Esophagus squamous epithelium (tissue), 4 donors: ENCODE measurements at regions not wholly inside any gene's neighbourhood (a gene's known extent, or its start where the extent isn't known, plus 50 kb on each side); places are given as distances from the start of the nearest gene placed in this dataset.

Experiments
- CTCF ChIP-seq, 6 experiments: fragments of 450-650 bp in 4 of 6; fragments of 200-600 bp in 2 of 6; sonication (generic) in 2 of 6; IDR thresholded peaks; one replicate each; pipeline ENCODE4 v1.5.1; 2016 to 2019; ENCODE audit warnings: antibody characterized with exemption in 6 of 6, mild to moderate bottlenecking in 4 of 6, moderate library complexity in 4 of 6
- POLR2A ChIP-seq, 4 donors: fragments of 450-650 bp; IDR thresholded peaks; one replicate each; pipeline ENCODE4 v1.6.1; 2017; ENCODE audit warnings: antibody characterized with exemption in 4 of 4, mild to moderate bottlenecking in 4 of 4, moderate library complexity in 3 of 4

GRCh38 chr12:87096082-87096585, 839.9 kb upstream of the MGAT4C start:
- TF ChIP-seq CTCF (IDR thresholded peaks at IDR 0.05) (no peak), POLR2A (IDR thresholded peaks at IDR 0.05) (no peak)
